Pancreas (tissue), 10 donors: ENCODE measurements at regions not wholly inside any gene's neighbourhood (a gene's known extent, or its start where the extent isn't known, plus 50 kb on each side); places are given as distances from the start of the nearest gene placed in this dataset.

Experiments used
- ATAC-seq, 4 donors: fragments of 200-7000 bp; cut with Tn5 transposase; one replicate each; pipeline versions ENCODE4 v1.8.0 to v1.9.1; 2020; ENCODE audit warnings: mild to moderate bottlenecking in 4 of 4, moderate library complexity in 4 of 4
- DNase-seq, 6 donors: peaks; one replicate each; pipeline ENCODE4 v3.0.0-alpha.2; 2020
- FAIRE-seq: peaks from 2 replicates; lab custom pipeline; 2012; peaks lifted over from hg19 to GRCh38; lab: Jason Lieb, UNC
- H3K27ac ChIP-seq, 4 donors: fragments of 200-600 bp; sonication (generic); 1 replicate in 3 of 4; 2 replicates in 1 of 4; pipeline versions ENCODE4 v1.5.0 to v1.8.0; 2020
- H3K27me3 ChIP-seq, 4 donors: fragments of 200-600 bp; one replicate each; pipeline ENCODE4 v1.8.0; 2021
- H3K36me3 ChIP-seq, 3 donors: fragments of 200-600 bp; sonication (generic) in 1 of 3; one replicate each; pipeline versions ENCODE4 v1.5.0 to v1.8.0; 2020 to 2021
- H3K4me1 ChIP-seq, 3 donors: fragments of 200-600 bp; one replicate each; pipeline ENCODE4 v1.8.0; 2021
- H3K4me3 ChIP-seq, 4 donors: fragments of 200-600 bp; sonication (generic) in 2 of 4; one replicate each; pipeline versions ENCODE4 v1.5.0 to v1.8.0; 2020 to 2021
- H3K9me3 ChIP-seq, 4 donors: fragments of 200-600 bp; one replicate each; pipeline ENCODE4 v1.8.0; 2021
- WGBS, 2 donors: extraction: QIAGEN DNeasy Blood & Tissue Kit; methylation state at CpG; one replicate each; pipeline ENCODE4 v1.1.7; 2013; 5-methylcytosine and 5-hydroxymethylcytosine counted together
- intact Hi-C, 3 donors: fragments of 100-400 bp; cut with DNase I; formaldehyde crosslinking; loops; one replicate each; pipeline versions ENCODE4 v1.11.1 to v1.14.2; 2022
- TF ChIP-seq, protein P1 (sequence below), 4 donors: fragments of 200-600 bp; sonication (generic) in 3 of 4; IDR thresholded peaks; one replicate each; pipeline versions ENCODE4 v1.5.0 to v1.8.0; 2021; ENCODE audit warnings: antibody characterized with exemption in 4 of 4
- donor health status: healthy with polysubstance abuse.
- donor health status: DM: no; HTN: no; CAD: no; lungs with moderate emphysema.
- donor health status: DM: no; HTN: no; CAD: no.
- donor health status: control.
- donor health status: control.
- donor health status: Bipolar disorder and iron deficiency.
- donor health status: DM: yes; HTN: yes; CAD: no.
- donor health status: DM: no; HTN: no; CAD: no.
- donor health status: DM: no; HTN: no; CAD: no.
- donor health status: DM: yes; HTN: yes; CAD: no.

- WGBS, 2 donors: 94 to 96% methylated on average over 1 of the region's 1 CpG
- no peaks in the 10 kb centered on the region for H3K27me3 ChIP-seq
- H3K36me3 ChIP-seq: no peaks in the 10 kb centered on the region
- ATAC-seq (no peak), DNase-seq (no peak), FAIRE-seq (no peak)
- no peak overlapping the region for H3K4me3 ChIP-seq
- TF ChIP-seq, protein P1, sequence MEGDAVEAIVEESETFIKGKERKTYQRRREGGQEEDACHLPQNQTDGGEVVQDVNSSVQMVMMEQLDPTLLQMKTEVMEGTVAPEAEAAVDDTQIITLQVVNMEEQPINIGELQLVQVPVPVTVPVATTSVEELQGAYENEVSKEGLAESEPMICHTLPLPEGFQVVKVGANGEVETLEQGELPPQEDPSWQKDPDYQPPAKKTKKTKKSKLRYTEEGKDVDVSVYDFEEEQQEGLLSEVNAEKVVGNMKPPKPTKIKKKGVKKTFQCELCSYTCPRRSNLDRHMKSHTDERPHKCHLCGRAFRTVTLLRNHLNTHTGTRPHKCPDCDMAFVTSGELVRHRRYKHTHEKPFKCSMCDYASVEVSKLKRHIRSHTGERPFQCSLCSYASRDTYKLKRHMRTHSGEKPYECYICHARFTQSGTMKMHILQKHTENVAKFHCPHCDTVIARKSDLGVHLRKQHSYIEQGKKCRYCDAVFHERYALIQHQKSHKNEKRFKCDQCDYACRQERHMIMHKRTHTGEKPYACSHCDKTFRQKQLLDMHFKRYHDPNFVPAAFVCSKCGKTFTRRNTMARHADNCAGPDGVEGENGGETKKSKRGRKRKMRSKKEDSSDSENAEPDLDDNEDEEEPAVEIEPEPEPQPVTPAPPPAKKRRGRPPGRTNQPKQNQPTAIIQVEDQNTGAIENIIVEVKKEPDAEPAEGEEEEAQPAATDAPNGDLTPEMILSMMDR (IDR thresholded peaks at IDR 0.05): no peak
- no peaks in the 10 kb centered on the region for H3K9me3 ChIP-seq
- H3K4me1 ChIP-seq: no peaks in the 10 kb centered on the region
- intact Hi-C loops: no loop called here
- no peak overlapping the region for H3K27ac ChIP-seq
Measured at GRCh38 chr2:187991389-187991788, 300.3 kb upstream of the GULP1 start.

DNA sequence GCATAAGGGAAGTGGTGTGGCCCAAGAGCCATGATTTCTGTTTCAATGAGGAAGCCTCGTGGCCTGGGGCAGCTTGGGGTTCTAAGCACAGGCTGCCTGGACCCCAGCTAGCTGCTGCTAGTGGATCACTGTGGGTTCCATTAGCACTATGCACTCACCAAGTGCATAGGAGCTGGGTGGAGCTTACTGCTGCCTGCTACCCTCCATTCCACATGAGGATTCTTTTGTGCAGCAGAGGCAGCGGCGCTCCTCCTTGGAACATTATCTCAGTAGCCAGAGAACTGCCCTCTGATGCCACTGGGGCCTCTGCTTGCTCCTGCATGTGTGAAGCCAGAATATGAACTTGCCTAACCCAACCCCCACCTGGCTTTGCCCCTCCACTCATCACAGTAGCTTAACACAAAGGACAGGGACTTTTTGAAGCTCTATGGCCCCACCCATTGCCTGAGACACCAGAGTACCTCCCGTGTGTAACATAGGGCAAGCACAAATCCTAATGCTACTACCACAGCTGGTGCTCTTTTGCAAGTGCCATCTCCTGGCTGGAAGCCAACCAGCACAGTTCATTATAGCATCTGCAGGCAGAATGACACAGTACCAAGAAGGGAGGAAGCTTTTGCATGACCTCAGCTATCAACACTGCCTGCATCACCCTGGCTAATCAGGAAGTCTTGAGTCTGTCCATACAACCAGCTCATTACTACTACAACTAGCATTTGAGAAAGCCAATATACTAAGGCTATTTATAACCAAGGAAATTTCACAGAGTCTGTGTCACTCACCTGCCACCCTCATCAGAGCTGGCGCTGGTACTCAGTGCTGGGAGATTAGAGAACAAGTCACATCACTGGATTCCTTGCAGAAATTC lies 297.0 kb upstream of the GULP1 start:
- ATAC-seq (no peak), DNase-seq (no peak), FAIRE-seq (no peak)
- intact Hi-C loops: no loop called here
- no peaks in the 10 kb centered on the region for H3K27me3 ChIP-seq
- TF ChIP-seq, protein P1 (IDR thresholded peaks at IDR 0.05): no peak
- H3K27ac ChIP-seq: no peak overlapping the region
- 71 to 77% methylated on average over 5 of the region's 5 CpGs for WGBS, 2 donors
- H3K4me1 ChIP-seq: no peaks in the 10 kb centered on the region
- H3K9me3 ChIP-seq: no peaks in the 10 kb centered on the region
- H3K4me3 ChIP-seq: no peak overlapping the region
- H3K36me3 ChIP-seq: no peaks in the 10 kb centered on the region

DNA sequence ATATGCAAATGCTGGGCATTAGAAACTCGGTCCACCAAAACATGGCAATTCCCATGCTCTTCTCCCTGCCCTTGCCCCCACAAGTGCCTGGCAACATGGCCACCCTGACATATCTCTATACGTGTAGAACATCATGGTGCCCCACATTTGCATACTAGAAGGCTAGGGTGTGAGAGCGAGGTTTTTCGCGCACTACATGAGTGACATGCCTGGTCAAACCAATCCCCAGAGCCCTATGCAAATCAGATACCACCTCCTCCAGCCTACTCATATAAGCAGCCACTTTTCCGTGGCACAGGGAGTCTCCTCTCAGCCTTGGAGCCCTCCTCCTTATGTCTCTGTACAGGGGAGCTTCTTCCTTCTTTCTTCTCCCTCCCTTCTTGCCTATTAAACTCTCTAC lies 296.1 kb upstream of the GULP1 start:
- Histone ChIP-seq H3K27me3 (no peaks in the 10 kb centered on the region), H3K36me3 (no peaks in the 10 kb centered on the region), H3K27ac (no peak overlapping the region), H3K4me3 (no peak overlapping the region), H3K4me1 (no peaks in the 10 kb centered on the region), H3K9me3 (no peaks in the 10 kb centered on the region)
- intact Hi-C loops: no loop called here
- 88 to 89% methylated on average over 6 of the region's 6 CpGs for WGBS, 2 donors
- DNase-seq (no peak), FAIRE-seq (no peak), ATAC-seq (no peak)
- TF ChIP-seq, protein P1 (IDR thresholded peaks at IDR 0.05): no peak

GRCh38 chr2:187996630-187997029 lies 295.0 kb upstream of the GULP1 start:
- FAIRE-seq: no peak
- Histone ChIP-seq H3K4me1 (no peaks in the 10 kb centered on the region), H3K27ac (no peak overlapping the region), H3K27me3 (no peaks in the 10 kb centered on the region), H3K36me3 (no peaks in the 10 kb centered on the region), H3K9me3 (no peaks in the 10 kb centered on the region), H3K4me3 (no peak overlapping the region)
- 94 to 97% methylated on average over 1 of the region's 1 CpG for WGBS, 2 donors
- intact Hi-C loops: no loop called here
- TF ChIP-seq, protein P1 (IDR thresholded peaks at IDR 0.05): no peak
- no peak for DNase-seq
- ATAC-seq: no peak

GRCh38 chr2:188000189-188000588 lies 291.5 kb upstream of the GULP1 start:
- H3K27ac ChIP-seq: no peak overlapping the region
- no peaks in the 10 kb centered on the region for H3K4me1 ChIP-seq
- TF ChIP-seq, protein P1 (IDR thresholded peaks at IDR 0.05): no peak
- ATAC-seq (no peak), DNase-seq (no peak), FAIRE-seq (no peak)
- no peaks in the 10 kb centered on the region for H3K9me3 ChIP-seq
- 5 to 29% methylated on average over 2 of the region's 2 CpGs for WGBS, 2 donors
- intact Hi-C loops: no loop called here
- H3K27me3 ChIP-seq: no peaks in the 10 kb centered on the region
- no peak overlapping the region for H3K4me3 ChIP-seq
- no peaks in the 10 kb centered on the region for H3K36me3 ChIP-seq
